HEK293 (cell line): ENCODE measurements at regions not wholly inside any gene's neighbourhood (a gene's known extent, or its start where the extent isn't known, plus 50 kb on each side); places are given as distances from the start of the nearest gene placed in this dataset.

Experiments
- CTCF ChIA-PET: fragments of 350-600 bp; formaldehyde crosslinking; extraction: SDS; loops from one replicate; lab custom pipeline; 2021; ENCODE audit warnings: antibody characterized with exemption; lab: Yijun Ruan, JAX
- POLR2A ChIA-PET: fragments of 300-600 bp; formaldehyde crosslinking; extraction: SDS; loops from one replicate; lab custom pipeline; 2020; ENCODE audit warnings: antibody characterized with exemption, inconsistent platforms; lab: Yijun Ruan, JAX
- H3K27ac ChIP-seq: fragments of 200-500 bp; sonication (Bioruptor generic); 2 replicates; pipeline ENCODE4 v1.5.1; 2014; ENCODE audit warnings: low read depth, low read length, control low read depth, inconsistent platforms; ENCODE audit errors: extremely low read depth
- H3K36me3 ChIP-seq, 2 experiments: fragments of 200-500 bp in 1 of 2; sonication (Bioruptor generic) in 1 of 2; 1 replicate in 1 of 2; 2 replicates in 1 of 2; pipeline ENCODE4 v1.5.1; 2014 to 2017; ENCODE audit warnings: inconsistent platforms in 2 of 2, low read length in 2 of 2; ENCODE audit not compliant: control insufficient read depth in 2 of 2, insufficient read depth in 1 of 2
- H3K4me1 ChIP-seq: fragments of 200-500 bp; sonication (Bioruptor generic); 2 replicates; pipeline ENCODE4 v1.5.1; 2014; ENCODE audit warnings: mild to moderate bottlenecking, low read length, inconsistent platforms; ENCODE audit not compliant: control insufficient read depth, insufficient read depth
- H3K4me3 ChIP-seq: 2 replicates; pipeline ENCODE4 v1.5.1; 2011; ENCODE audit warnings: low read depth, mild to moderate bottlenecking, control low read depth, low read length, moderate library complexity
- H3K9me3 ChIP-seq: fragments of 200-500 bp; sonication (Bioruptor generic); 2 replicates; pipeline ENCODE4 v1.5.1; 2014; ENCODE audit warnings: low read depth, low read length, inconsistent platforms; ENCODE audit not compliant: control insufficient read depth, insufficient read depth
- FEZF1 ChIP-seq: fragments of 450-650 bp; formaldehyde crosslinking; IDR thresholded peaks from 2 replicates; pipeline ENCODE4 v1.5.1; 2016; ENCODE audit warnings: missing biosample characterization, missing genetic modification characterization
- RBAK ChIP-seq: fragments of 450-650 bp; formaldehyde crosslinking; IDR thresholded peaks from 2 replicates; pipeline ENCODE4 v1.5.1; 2016; ENCODE audit warnings: missing biosample characterization, missing genetic modification characterization
- SCRT1 ChIP-seq: fragments of 450-650 bp; formaldehyde crosslinking; IDR thresholded peaks from 2 replicates; pipeline ENCODE4 v1.5.1; 2016; ENCODE audit warnings: missing biosample characterization, missing genetic modification characterization, borderline replicate concordance
- YY1 ChIP-seq: fragments of 450-650 bp; formaldehyde crosslinking; IDR thresholded peaks from 2 replicates; pipeline ENCODE4 v1.5.1; 2018; ENCODE audit warnings: missing biosample characterization, missing genetic modification characterization
- ZBTB20 ChIP-seq: fragments of 450-650 bp; formaldehyde crosslinking; IDR thresholded peaks from 2 replicates; pipeline ENCODE4 v1.5.1; 2016; ENCODE audit warnings: missing biosample characterization, missing genetic modification characterization
- ZNF10 ChIP-seq: fragments of 450-650 bp; formaldehyde crosslinking; IDR thresholded peaks from 2 replicates; pipeline ENCODE4 v1.5.1; 2017; ENCODE audit warnings: missing biosample characterization, missing genetic modification characterization
- ZNF132 ChIP-seq: fragments of 450-650 bp; formaldehyde crosslinking; IDR thresholded peaks from 2 replicates; pipeline ENCODE4 v1.5.1; 2017; ENCODE audit warnings: missing biosample characterization, missing genetic modification characterization, borderline replicate concordance
- ZNF214 ChIP-seq: fragments of 450-650 bp; formaldehyde crosslinking; IDR thresholded peaks from 2 replicates; pipeline ENCODE4 v1.5.1; 2017; ENCODE audit warnings: missing biosample characterization, mild to moderate bottlenecking, missing genetic modification characterization, borderline replicate concordance
- ZNF221 ChIP-seq: fragments of 450-650 bp; formaldehyde crosslinking; IDR thresholded peaks from 2 replicates; pipeline ENCODE4 v1.5.1; 2017; ENCODE audit warnings: missing biosample characterization, missing genetic modification characterization, borderline replicate concordance
- ZNF302 ChIP-seq: fragments of 450-650 bp; formaldehyde crosslinking; IDR thresholded peaks from 2 replicates; pipeline ENCODE4 v1.5.1; 2016; ENCODE audit warnings: missing biosample characterization, missing genetic modification characterization, low read depth
- ZNF560 ChIP-seq: fragments of 450-650 bp; formaldehyde crosslinking; IDR thresholded peaks from 2 replicates; pipeline ENCODE4 v1.5.1; 2017; ENCODE audit warnings: missing biosample characterization, missing genetic modification characterization, borderline replicate concordance
- ZNF664 ChIP-seq: fragments of 450-650 bp; formaldehyde crosslinking; IDR thresholded peaks from 2 replicates; pipeline ENCODE4 v1.5.1; 2016; ENCODE audit warnings: missing biosample characterization, missing genetic modification characterization
- ZNF747 ChIP-seq: fragments of 450-650 bp; formaldehyde crosslinking; IDR thresholded peaks from 2 replicates; pipeline ENCODE4 v1.5.1; 2016; ENCODE audit warnings: missing biosample characterization, missing genetic modification characterization
- ZSCAN16 ChIP-seq: fragments of 450-650 bp; formaldehyde crosslinking; IDR thresholded peaks from 2 replicates; pipeline ENCODE4 v1.5.1; 2016; ENCODE audit warnings: missing biosample characterization, missing genetic modification characterization
- ZSCAN30 ChIP-seq: fragments of 450-650 bp; IDR thresholded peaks from 2 replicates; pipeline ENCODE4 v1.5.1; 2018; ENCODE audit warnings: missing biosample characterization, mild to moderate bottlenecking, missing genetic modification characterization, moderate library complexity
- TF ChIP-seq, protein P1 (sequence below): fragments of 450-650 bp; formaldehyde crosslinking; IDR thresholded peaks from 2 replicates; pipeline ENCODE4 v1.5.1; 2017; ENCODE audit warnings: missing biosample characterization, missing genetic modification characterization
- TF ChIP-seq, protein P2 (sequence below): fragments of 450-650 bp; formaldehyde crosslinking; IDR thresholded peaks from 2 replicates; pipeline ENCODE4 v1.5.1; 2016; ENCODE audit warnings: missing biosample characterization, missing genetic modification characterization
- TF ChIP-seq, protein P3 (sequence below): IDR thresholded peaks from 2 replicates; pipeline ENCODE4 v1.6.1; 2011; ENCODE audit warnings: mild to moderate bottlenecking, low read depth, low read length, borderline replicate concordance
- TF ChIP-seq, protein P4 (sequence below): fragments of 450-650 bp; formaldehyde crosslinking; IDR thresholded peaks from 2 replicates; pipeline ENCODE4 v1.5.1; 2017; ENCODE audit warnings: missing biosample characterization, missing genetic modification characterization
- TF ChIP-seq, protein P5 (sequence below): fragments of 450-650 bp; formaldehyde crosslinking; IDR thresholded peaks from 2 replicates; pipeline ENCODE4 v1.5.1; 2016; ENCODE audit warnings: missing biosample characterization, missing genetic modification characterization

DNA sequence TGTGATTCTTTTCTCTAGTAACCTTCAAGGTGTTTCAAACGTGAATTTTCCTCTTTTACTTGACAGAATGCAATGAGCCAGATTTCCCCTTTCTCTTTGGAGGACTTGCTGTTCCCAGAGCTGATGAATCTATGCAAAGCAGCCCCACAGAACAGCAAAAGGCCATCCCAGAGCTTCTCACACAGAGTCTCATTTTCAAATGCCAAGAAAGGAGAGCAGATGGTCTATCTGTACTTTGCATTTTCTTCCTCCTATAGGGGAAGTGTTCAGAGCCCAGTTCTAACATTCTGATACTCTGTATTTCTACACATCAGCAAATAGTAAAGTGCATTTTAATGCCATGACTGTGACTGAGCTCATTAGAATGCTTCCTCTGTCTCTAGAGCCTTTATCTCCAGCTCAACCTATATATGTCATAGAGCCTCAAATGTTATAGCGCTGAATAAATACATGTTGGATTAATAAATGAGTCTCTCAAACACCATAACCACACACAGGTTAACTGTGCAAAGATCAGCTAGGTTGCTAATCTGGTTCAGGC lies 81.8 kb upstream of the EYA4 start:
- TF ChIP-seq, protein P1, sequence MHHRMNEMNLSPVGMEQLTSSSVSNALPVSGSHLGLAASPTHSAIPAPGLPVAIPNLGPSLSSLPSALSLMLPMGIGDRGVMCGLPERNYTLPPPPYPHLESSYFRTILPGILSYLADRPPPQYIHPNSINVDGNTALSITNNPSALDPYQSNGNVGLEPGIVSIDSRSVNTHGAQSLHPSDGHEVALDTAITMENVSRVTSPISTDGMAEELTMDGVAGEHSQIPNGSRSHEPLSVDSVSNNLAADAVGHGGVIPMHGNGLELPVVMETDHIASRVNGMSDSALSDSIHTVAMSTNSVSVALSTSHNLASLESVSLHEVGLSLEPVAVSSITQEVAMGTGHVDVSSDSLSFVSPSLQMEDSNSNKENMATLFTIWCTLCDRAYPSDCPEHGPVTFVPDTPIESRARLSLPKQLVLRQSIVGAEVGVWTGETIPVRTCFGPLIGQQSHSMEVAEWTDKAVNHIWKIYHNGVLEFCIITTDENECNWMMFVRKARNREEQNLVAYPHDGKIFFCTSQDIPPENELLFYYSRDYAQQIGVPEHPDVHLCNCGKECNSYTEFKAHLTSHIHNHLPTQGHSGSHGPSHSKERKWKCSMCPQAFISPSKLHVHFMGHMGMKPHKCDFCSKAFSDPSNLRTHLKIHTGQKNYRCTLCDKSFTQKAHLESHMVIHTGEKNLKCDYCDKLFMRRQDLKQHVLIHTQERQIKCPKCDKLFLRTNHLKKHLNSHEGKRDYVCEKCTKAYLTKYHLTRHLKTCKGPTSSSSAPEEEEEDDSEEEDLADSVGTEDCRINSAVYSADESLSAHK = no peak
- no peak for TF ChIP-seq ZNF747 (tag by site-specific recombination)
- no peak for TF ChIP-seq RBAK (tag by site-specific recombination)
- TF ChIP-seq ZBTB20 (tag by site-specific recombination) = no peak
- no peak for TF ChIP-seq ZNF132 (tag by site-specific recombination)
- no peak for TF ChIP-seq ZNF214 (tag by site-specific recombination)
- TF ChIP-seq, protein P2, sequence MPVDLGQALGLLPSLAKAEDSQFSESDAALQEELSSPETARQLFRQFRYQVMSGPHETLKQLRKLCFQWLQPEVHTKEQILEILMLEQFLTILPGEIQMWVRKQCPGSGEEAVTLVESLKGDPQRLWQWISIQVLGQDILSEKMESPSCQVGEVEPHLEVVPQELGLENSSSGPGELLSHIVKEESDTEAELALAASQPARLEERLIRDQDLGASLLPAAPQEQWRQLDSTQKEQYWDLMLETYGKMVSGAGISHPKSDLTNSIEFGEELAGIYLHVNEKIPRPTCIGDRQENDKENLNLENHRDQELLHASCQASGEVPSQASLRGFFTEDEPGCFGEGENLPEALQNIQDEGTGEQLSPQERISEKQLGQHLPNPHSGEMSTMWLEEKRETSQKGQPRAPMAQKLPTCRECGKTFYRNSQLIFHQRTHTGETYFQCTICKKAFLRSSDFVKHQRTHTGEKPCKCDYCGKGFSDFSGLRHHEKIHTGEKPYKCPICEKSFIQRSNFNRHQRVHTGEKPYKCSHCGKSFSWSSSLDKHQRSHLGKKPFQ = no peak
- no peak for TF ChIP-seq ZNF302 (tag by site-specific recombination)
- TF ChIP-seq, protein P3, sequence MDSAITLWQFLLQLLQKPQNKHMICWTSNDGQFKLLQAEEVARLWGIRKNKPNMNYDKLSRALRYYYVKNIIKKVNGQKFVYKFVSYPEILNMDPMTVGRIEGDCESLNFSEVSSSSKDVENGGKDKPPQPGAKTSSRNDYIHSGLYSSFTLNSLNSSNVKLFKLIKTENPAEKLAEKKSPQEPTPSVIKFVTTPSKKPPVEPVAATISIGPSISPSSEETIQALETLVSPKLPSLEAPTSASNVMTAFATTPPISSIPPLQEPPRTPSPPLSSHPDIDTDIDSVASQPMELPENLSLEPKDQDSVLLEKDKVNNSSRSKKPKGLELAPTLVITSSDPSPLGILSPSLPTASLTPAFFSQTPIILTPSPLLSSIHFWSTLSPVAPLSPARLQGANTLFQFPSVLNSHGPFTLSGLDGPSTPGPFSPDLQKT = no peak
- TF ChIP-seq ZNF10 (tag by site-specific recombination) = no peak
- TF ChIP-seq YY1 (tag by site-specific recombination) = no peak
- no peak for TF ChIP-seq ZNF221
- TF ChIP-seq ZNF560 (tag by site-specific recombination) = no peak
- TF ChIP-seq ZSCAN16 (tag by site-specific recombination) = no peak
- TF ChIP-seq, protein P4, sequence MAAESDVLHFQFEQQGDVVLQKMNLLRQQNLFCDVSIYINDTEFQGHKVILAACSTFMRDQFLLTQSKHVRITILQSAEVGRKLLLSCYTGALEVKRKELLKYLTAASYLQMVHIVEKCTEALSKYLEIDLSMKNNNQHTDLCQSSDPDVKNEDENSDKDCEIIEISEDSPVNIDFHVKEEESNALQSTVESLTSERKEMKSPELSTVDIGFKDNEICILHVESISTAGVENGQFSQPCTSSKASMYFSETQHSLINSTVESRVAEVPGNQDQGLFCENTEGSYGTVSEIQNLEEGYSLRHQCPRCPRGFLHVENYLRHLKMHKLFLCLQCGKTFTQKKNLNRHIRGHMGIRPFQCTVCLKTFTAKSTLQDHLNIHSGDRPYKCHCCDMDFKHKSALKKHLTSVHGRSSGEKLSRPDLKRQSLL = no peak
- TF ChIP-seq, protein P5, sequence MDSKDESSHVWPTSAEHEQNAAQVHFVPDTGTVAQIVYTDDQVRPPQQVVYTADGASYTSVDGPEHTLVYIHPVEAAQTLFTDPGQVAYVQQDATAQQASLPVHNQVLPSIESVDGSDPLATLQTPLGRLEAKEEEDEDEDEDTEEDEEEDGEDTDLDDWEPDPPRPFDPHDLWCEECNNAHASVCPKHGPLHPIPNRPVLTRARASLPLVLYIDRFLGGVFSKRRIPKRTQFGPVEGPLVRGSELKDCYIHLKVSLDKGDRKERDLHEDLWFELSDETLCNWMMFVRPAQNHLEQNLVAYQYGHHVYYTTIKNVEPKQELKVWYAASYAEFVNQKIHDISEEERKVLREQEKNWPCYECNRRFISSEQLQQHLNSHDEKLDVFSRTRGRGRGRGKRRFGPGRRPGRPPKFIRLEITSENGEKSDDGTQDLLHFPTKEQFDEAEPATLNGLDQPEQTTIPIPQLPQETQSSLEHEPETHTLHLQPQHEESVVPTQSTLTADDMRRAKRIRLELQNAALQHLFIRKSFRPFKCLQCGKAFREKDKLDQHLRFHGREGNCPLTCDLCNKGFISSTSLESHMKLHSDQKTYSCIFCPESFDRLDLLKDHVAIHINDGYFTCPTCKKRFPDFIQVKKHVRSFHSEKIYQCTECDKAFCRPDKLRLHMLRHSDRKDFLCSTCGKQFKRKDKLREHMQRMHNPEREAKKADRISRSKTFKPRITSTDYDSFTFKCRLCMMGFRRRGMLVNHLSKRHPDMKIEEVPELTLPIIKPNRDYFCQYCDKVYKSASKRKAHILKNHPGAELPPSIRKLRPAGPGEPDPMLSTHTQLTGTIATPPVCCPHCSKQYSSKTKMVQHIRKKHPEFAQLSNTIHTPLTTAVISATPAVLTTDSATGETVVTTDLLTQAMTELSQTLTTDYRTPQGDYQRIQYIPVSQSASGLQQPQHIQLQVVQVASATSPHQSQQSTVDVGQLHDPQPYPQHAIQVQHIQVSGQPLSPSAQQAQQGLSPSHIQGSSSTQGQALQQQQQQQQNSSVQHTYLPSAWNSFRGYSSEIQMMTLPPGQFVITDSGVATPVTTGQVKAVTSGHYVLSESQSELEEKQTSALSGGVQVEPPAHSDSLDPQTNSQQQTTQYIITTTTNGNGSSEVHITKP (tag by site-specific recombination) = no peak
- no peak for TF ChIP-seq SCRT1
- no peak for TF ChIP-seq FEZF1 (tag by site-specific recombination)
- no peak for TF ChIP-seq ZNF664 (tag by site-specific recombination)
- TF ChIP-seq ZSCAN30 (tag by site-specific recombination) = no peak
- no peak overlapping the region for H3K4me3 ChIP-seq
- H3K36me3 ChIP-seq = no peaks in the 10 kb centered on the region
- no peaks in the 10 kb centered on the region for H3K9me3 ChIP-seq
- no peaks in the 10 kb centered on the region for H3K4me1 ChIP-seq
- POLR2A ChIA-PET = no interaction called here
- H3K27ac ChIP-seq = no peak overlapping the region
- CTCF ChIA-PET = interaction anchor here (0.7 to 1.5 kb wide), 2 partner anchors 26 to 197 kb away, joined by 4 to 5 read pairs; no protein-coding TSS in a partner anchor
